Transverse colon (tissue), 4 donors: ENCODE measurements at regions not wholly inside any gene's neighbourhood (a gene's known extent, or its start where the extent isn't known, plus 50 kb on each side); places are given as distances from the start of the nearest gene placed in this dataset.
A peak's percentile ranks its signal among the peaks of the same experiment; 100 is the strongest.

Source experiments
- DNase-seq: peaks from one replicate; pipeline ENCODE4 v3.0.0-alpha.2; 2019
- H3K27ac ChIP-seq, 4 donors: fragments of 200-600 bp; sonication (generic); 2 replicates each; pipeline ENCODE4 v1.5.1; 2016 to 2018; ENCODE audit warnings: inconsistent platforms in 4 of 4
- H3K27me3 ChIP-seq: fragments of 200-600 bp; sonication (generic); 2 replicates; pipeline ENCODE4 v1.5.1; 2017; ENCODE audit warnings: inconsistent platforms
- H3K36me3 ChIP-seq, 4 donors: fragments of 200-600 bp; sonication (generic); 2 replicates each; pipeline ENCODE4 v1.5.1; 2017 to 2019; ENCODE audit warnings: inconsistent platforms in 4 of 4
- H3K4me1 ChIP-seq, 4 donors: fragments of 200-600 bp; sonication (generic); 2 replicates each; pipeline ENCODE4 v1.5.1; 2017 to 2020; ENCODE audit warnings: inconsistent platforms in 4 of 4
- H3K4me3 ChIP-seq, 4 donors: fragments of 200-600 bp; sonication (generic); 1 replicate in 1 of 4; 2 replicates in 3 of 4; pipeline versions ENCODE4 v1.5.1 to v1.6.1; 2017 to 2019; ENCODE audit warnings: inconsistent platforms in 4 of 4
- H3K9me3 ChIP-seq, 2 donors: fragments of 200-600 bp; sonication (generic); 2 replicates each; pipeline ENCODE4 v1.5.1; 2017 to 2019; ENCODE audit warnings: inconsistent platforms in 2 of 2
- EP300 ChIP-seq: sonication (generic); formaldehyde crosslinking; IDR thresholded peaks from one replicate; pipeline ENCODE4 v1.6.1; 2017; ENCODE audit warnings: antibody characterized with exemption, low read depth
- POLR2A ChIP-seq: fragments of 450-650 bp; IDR thresholded peaks from one replicate; pipeline ENCODE4 v1.6.1; 2016; ENCODE audit warnings: antibody characterized with exemption, mild to moderate bottlenecking, moderate library complexity
- POLR2AphosphoS5 ChIP-seq, 3 donors: sonication (generic); formaldehyde crosslinking; IDR thresholded peaks; one replicate each; pipeline ENCODE4 v1.6.1; 2016; ENCODE audit warnings: antibody characterized with exemption in 3 of 3
- WGBS, 2 donors: methylation state at CpG; one replicate each; pipeline ENCODE4 v1.1.5; 2018; ENCODE audit warnings: low coverage in 1 of 2; 5-methylcytosine and 5-hydroxymethylcytosine counted together
- in situ Hi-C, 4 donors: fragments of 200-750 bp; cut with MboI; loops; one replicate each; pipeline versions ENCODE4 v1.15.0 to v1.15.1; 2017; ENCODE audit warnings: low sequenced_read_pairs in 3 of 4, low pct_ligation_motif_present in 1 of 4, low pct_unique_long_range_greater_than_20kb in 1 of 4
- intact Hi-C: fragments of 100-400 bp; cut with DNase I; formaldehyde crosslinking; loops from one replicate; pipeline ENCODE4 v1.15.1; 2023; ENCODE audit warnings: low total_unique reads
- TF ChIP-seq, protein P1 (sequence below), 5 experiments: fragments of 200-600 bp in 3 of 5; fragments of 450-650 bp in 2 of 5; sonication (generic) in 3 of 5; IDR thresholded peaks; 1 replicate in 2 of 5; 2 replicates in 3 of 5; pipeline ENCODE4 v1.5.1; 2016 to 2017; ENCODE audit warnings: antibody characterized with exemption in 5 of 5, inconsistent platforms in 3 of 5, mild to moderate bottlenecking in 2 of 5, moderate library complexity in 1 of 5

DNA sequence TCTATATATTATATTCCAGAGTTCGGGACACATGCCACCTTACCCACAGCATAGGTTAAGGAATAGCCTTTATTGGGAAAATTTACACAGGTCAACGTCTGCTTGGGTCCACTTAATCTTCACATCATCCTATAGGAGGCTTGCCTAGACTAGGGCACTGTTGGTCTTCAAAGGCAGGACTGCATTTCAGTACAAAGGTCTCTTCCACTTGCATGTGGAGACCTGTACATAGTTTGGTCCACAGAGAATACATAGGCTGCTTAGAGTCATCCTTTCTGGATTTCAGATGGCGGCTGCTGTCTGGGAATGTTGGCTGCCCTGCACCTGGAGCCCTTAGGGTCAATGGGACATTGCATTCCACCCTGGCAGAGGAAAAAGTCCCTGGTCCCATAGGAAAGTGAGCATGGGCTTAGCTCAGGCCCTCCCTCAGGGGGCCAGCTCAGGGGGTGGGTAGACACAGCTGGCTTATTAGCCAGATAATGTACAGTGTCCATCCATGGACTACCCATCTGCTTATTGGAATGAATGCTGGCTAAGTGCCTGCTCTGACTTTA is 75.3 kb upstream of the TGFBR2 start:
- no peaks in the 10 kb centered on the region for H3K27me3 ChIP-seq
- no peak for DNase-seq
- no peaks in the 10 kb centered on the region for H3K4me1 ChIP-seq
- intact Hi-C loops, result no loop called here
- 100% methylated on average over 1 to 3 of the region's 3 CpGs for WGBS, 2 donors
- in situ Hi-C loops, result no loop called here
- no peak overlapping the region for H3K27ac ChIP-seq
- TF ChIP-seq POLR2A, result no peak
- TF ChIP-seq POLR2AphosphoS5 (IDR thresholded peaks at IDR 0.05), result no peak
- TF ChIP-seq, protein P1, sequence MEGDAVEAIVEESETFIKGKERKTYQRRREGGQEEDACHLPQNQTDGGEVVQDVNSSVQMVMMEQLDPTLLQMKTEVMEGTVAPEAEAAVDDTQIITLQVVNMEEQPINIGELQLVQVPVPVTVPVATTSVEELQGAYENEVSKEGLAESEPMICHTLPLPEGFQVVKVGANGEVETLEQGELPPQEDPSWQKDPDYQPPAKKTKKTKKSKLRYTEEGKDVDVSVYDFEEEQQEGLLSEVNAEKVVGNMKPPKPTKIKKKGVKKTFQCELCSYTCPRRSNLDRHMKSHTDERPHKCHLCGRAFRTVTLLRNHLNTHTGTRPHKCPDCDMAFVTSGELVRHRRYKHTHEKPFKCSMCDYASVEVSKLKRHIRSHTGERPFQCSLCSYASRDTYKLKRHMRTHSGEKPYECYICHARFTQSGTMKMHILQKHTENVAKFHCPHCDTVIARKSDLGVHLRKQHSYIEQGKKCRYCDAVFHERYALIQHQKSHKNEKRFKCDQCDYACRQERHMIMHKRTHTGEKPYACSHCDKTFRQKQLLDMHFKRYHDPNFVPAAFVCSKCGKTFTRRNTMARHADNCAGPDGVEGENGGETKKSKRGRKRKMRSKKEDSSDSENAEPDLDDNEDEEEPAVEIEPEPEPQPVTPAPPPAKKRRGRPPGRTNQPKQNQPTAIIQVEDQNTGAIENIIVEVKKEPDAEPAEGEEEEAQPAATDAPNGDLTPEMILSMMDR (IDR thresholded peaks at IDR 0.05), result no peak
- no peak for TF ChIP-seq EP300
- H3K36me3 ChIP-seq, result no peaks in the 10 kb centered on the region
- H3K9me3 ChIP-seq, result no peaks in the 10 kb centered on the region
- no peak overlapping the region for H3K4me3 ChIP-seq

DNA sequence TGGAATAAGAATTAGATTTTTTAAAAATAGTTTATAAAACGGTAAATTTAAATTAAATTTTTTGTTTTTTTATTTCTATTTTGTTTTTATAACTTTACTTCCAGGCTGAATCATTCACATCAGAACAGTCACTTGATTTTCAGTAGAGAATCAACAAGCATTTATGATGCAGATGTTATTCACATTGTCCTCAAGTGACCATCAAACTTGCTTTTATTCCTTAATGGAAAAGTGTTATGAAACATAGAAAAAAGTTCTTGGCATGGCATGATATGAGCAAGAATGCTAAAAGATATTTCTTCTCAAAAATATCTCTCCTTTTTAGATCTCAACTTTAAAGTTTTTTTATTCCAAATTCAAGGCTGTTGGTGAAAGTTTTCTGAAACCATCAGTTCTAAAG is 70.9 kb upstream of the TGFBR2 start:
- H3K36me3 ChIP-seq, result no peaks in the 10 kb centered on the region
- H3K4me3 ChIP-seq, result no peak overlapping the region
- no peaks in the 10 kb centered on the region for H3K27me3 ChIP-seq
- 71 to 77% methylated on average over 1 of the region's 1 CpG for WGBS, 2 donors
- no peaks in the 10 kb centered on the region for H3K9me3 ChIP-seq
- H3K4me1 ChIP-seq, result peaks cover 0 to 9% (median 0%) of the 10 kb centered on the region in 4 donors
- peak in 1 of 3 donors; percentile 19 for TF ChIP-seq POLR2AphosphoS5 (IDR thresholded peaks at IDR 0.05)
- TF ChIP-seq EP300, result no peak
- TF ChIP-seq, protein P1 (IDR thresholded peaks at IDR 0.05), result no peak
- no peak overlapping the region for H3K27ac ChIP-seq
- intact Hi-C loops (no loop called here), in situ Hi-C loops (no loop called here)
- DNase-seq, result no peak

DNA sequence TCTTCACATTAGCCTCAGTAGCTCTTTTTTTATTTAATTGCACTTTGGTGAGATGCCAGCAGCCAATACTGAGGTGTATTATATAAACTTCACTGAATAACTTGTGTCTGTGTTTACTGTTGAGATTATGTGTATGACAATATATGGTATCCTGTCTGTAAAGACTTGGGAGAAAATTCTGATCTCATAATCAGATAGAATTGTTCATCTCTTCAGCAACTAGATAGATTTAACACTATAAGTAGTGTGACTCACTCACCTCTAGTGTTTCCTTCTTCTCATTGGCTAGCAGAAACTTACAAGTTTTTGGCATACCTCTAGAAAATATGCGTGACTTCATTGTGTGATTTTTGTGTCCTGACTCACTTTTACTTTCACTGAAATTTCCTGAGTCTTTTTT is 67.6 kb upstream of the TGFBR2 start:
- no peak overlapping the region for H3K27ac ChIP-seq
- no peaks in the 10 kb centered on the region for H3K9me3 ChIP-seq
- DNase-seq, result no peak
- H3K4me3 ChIP-seq, result no peak overlapping the region
- in situ Hi-C loops (no loop called here), intact Hi-C loops (no loop called here)
- 50 to 73% methylated on average over 1 of the region's 1 CpG for WGBS, 2 donors
- TF ChIP-seq POLR2AphosphoS5 (IDR thresholded peaks at IDR 0.05) (no peak), EP300 (no peak), POLR2A (no peak)
- TF ChIP-seq, protein P1 (IDR thresholded peaks at IDR 0.05), result no peak
- no peaks in the 10 kb centered on the region for H3K36me3 ChIP-seq
- no peaks in the 10 kb centered on the region for H3K27me3 ChIP-seq
- H3K4me1 ChIP-seq, result peaks cover 0 to 9% (median 0%) of the 10 kb centered on the region in 4 donors

DNA sequence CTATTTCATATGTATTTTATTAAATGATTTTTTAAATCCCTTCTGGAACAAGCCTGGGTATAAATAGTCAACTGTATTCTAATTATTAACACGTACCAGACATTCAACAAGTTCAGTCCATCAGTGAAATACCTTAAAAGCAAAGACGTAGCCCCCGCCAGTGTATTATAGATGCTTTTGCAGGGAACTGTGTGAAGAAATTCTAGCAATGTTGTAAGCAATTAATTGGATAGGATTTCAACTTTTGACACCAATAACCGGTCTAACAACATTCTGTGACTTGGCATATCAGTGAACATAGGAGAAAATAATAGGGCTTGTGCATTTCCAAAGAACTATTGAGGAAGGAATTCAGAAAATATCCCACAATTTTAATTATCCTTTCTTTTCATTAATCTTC is 67.2 kb upstream of the TGFBR2 start:
- WGBS, 2 donors, result 84 to 85% methylated on average over 4 of the region's 4 CpGs
- in situ Hi-C loops (no loop called here), intact Hi-C loops (no loop called here)
- no peak overlapping the region for H3K4me3 ChIP-seq
- H3K27me3 ChIP-seq, result no peaks in the 10 kb centered on the region
- DNase-seq, result no peak
- no peaks in the 10 kb centered on the region for H3K36me3 ChIP-seq
- peaks cover 0 to 9% (median 0%) of the 10 kb centered on the region in 4 donors for H3K4me1 ChIP-seq
- H3K27ac ChIP-seq, result no peak overlapping the region
- TF ChIP-seq POLR2AphosphoS5 (IDR thresholded peaks at IDR 0.05) (no peak), EP300 (no peak), POLR2A (no peak)
- TF ChIP-seq, protein P1 (IDR thresholded peaks at IDR 0.05), result no peak
- H3K9me3 ChIP-seq, result no peaks in the 10 kb centered on the region
